ENCODE measurements at regions not wholly inside any gene's neighbourhood (a gene's known extent, or its start where the extent isn't known, plus 50 kb on each side); places are given as distances from the start of the nearest gene placed in this dataset.

- TF ChIP-seq ZNF580 (CRISPR knock-in tag; IDR thresholded peaks at IDR 0.05; ENCODE audit: borderline replicate concordance, low read depth) (0 out of 2 replicates have a peak, but pooled peaks have one; percentile 11), FOXP1 (IDR thresholded peaks at IDR 0.05) (no peak), FOXP1 (CRISPR knock-in tag; IDR thresholded peaks at IDR 0.05) (peak; percentile 60), ZBTB40 (IDR thresholded peaks at IDR 0.05) (no peak), ZBTB40 (CRISPR knock-in tag; IDR thresholded peaks at IDR 0.05) (0 out of 2 replicates have a peak, but pooled peaks have one; percentile 32), ZC3H13 (CRISPR knock-in tag; IDR thresholded peaks at IDR 0.05) (no peak), ARID5B (CRISPR knock-in tag; IDR thresholded peaks at IDR 0.05) (peak; percentile 28), ZBTB37 (CRISPR knock-in tag; IDR thresholded peaks at IDR 0.05) (peak; percentile 82), GABPA (IDR thresholded peaks at IDR 0.05; ENCODE audit: low read depth, low read length) (no peak), GABPA (CRISPR knock-in tag; IDR thresholded peaks at IDR 0.05; ENCODE audit: low read depth) (peak; percentile 73)
Measured at GRCh38 chr5:173689737-173690360, 73.4 kb upstream of the BOD1 start (continued).

Measured in HepG2 (cell line).